Upper lobe of right lung (tissue), 1 donor: ENCODE measurements at regions not wholly inside any gene's neighbourhood (a gene's known extent, or its start where the extent isn't known, plus 50 kb on each side); places are given as distances from the start of the nearest gene placed in this dataset.

Experiments
- ATAC-seq: fragments of 200-7000 bp; cut with Tn5 transposase; one replicate; pipeline ENCODE4 v1.9.1; 2020; ENCODE audit warnings: mild to moderate bottlenecking, moderate library complexity
- DNase-seq: peaks from one replicate; pipeline ENCODE4 v3.0.0-alpha.2; 2020
- H3K27ac ChIP-seq: fragments of 200-600 bp; one replicate; pipeline ENCODE4 v1.8.0; 2022
- H3K27me3 ChIP-seq: fragments of 200-600 bp; one replicate; pipeline ENCODE4 v1.8.0; 2022; ENCODE audit warnings: mild to moderate bottlenecking
- H3K36me3 ChIP-seq: fragments of 200-600 bp; one replicate; pipeline ENCODE4 v1.8.0; 2022
- H3K4me1 ChIP-seq: fragments of 200-600 bp; one replicate; pipeline ENCODE4 v1.8.0; 2022
- H3K4me3 ChIP-seq: fragments of 200-600 bp; one replicate; pipeline ENCODE4 v1.8.0; 2022; ENCODE audit warnings: mild to moderate bottlenecking
- H3K9me3 ChIP-seq: fragments of 200-600 bp; one replicate; pipeline ENCODE4 v1.8.0; 2022
- intact Hi-C: fragments of 100-400 bp; cut with DNase I; formaldehyde crosslinking; loops from one replicate; pipeline ENCODE4 v1.11.0; 2022
- TF ChIP-seq, protein P1 (sequence below): fragments of 200-600 bp; IDR thresholded peaks from one replicate; pipeline ENCODE4 v1.8.0; 2022; ENCODE audit warnings: antibody characterized with exemption
- donor health status: DM: no; HTN: yes; CAD: no; lungs with severe emphysema.

DNA sequence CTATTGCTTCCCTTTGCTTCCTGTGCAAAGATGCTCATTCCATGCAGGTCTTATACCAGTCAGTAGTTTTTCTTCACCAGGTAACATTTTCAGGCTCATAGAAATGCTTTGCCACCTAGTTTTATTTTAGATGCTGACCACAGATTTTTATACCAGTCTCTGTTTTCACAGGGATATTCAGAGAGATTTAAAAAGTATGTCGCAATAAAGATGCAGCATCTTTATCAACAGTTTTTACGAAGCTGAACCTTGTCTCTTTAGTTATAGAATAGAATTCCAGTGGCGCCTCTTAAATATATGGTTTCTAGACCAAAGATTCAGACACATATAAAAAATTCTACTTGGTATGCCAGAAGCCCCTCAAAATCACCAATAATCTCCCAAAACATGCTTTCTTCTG, 155.7 kb upstream of the PCSK5 start:
- H3K4me3 ChIP-seq: no peak overlapping the region
- ATAC-seq (no peak), DNase-seq (no peak)
- intact Hi-C loops: no loop called here
- H3K27me3 ChIP-seq: no peaks in the 10 kb centered on the region
- H3K4me1 ChIP-seq: no peaks in the 10 kb centered on the region
- TF ChIP-seq, protein P1, sequence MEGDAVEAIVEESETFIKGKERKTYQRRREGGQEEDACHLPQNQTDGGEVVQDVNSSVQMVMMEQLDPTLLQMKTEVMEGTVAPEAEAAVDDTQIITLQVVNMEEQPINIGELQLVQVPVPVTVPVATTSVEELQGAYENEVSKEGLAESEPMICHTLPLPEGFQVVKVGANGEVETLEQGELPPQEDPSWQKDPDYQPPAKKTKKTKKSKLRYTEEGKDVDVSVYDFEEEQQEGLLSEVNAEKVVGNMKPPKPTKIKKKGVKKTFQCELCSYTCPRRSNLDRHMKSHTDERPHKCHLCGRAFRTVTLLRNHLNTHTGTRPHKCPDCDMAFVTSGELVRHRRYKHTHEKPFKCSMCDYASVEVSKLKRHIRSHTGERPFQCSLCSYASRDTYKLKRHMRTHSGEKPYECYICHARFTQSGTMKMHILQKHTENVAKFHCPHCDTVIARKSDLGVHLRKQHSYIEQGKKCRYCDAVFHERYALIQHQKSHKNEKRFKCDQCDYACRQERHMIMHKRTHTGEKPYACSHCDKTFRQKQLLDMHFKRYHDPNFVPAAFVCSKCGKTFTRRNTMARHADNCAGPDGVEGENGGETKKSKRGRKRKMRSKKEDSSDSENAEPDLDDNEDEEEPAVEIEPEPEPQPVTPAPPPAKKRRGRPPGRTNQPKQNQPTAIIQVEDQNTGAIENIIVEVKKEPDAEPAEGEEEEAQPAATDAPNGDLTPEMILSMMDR: no peak
- H3K9me3 ChIP-seq: no peaks in the 10 kb centered on the region
- no peaks in the 10 kb centered on the region for H3K36me3 ChIP-seq
- H3K27ac ChIP-seq: no peak overlapping the region

DNA sequence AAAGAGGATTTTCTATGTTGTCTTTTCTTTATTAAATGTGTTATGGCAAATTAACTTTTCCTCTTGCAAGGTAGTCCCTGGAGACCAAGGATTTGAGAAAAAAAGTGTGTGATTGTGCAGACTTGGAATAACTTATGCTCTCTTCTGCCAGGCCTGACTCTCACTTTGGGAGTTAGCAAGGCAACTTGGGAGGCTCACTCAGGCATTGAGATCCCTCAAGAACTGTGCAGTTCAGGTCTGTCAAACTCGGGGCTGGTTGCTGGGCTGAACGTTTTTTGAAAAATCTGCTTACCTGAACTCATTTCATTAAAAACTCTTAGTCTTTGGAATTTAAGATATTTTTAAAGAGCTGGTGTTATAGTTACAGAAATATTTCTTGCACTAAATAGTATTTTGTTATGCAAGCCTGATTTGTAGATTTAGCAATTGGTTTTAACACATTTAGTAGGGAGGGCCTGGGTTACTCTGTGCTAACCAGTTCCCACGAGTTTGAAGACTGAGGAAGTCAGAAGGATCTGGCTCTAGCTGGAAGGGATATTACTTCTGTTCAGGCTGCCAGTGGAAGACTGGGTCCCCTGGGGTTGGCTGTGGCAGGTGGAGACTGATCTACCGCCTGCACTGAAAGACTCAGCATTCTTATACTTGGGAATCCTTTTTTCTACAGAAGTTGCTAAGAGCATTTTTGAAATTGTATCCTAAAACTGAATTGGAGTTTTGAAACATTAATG, 150.4 kb upstream of the PCSK5 start:
- ATAC-seq: no peak

DNA sequence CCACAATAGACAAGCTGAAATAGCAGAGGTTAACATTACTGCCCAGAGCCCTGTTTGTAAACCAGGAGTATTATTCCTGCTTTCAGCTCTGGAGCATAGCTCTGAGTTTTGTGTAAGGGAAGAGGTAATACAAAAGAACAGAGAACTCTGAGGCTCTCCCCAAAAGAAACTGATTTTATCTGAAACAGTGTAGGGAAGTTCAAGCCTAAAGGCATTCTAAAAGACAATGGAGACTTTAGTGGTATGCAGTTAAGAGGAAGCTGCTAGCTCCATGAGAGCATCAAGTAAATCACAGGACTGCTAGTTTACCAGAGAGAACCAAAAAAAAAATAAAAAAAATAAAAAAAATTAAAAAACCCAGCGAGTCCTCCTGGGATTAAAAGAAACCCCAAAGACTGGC, 146.6 kb upstream of the PCSK5 start:
- H3K4me1 ChIP-seq: no peaks in the 10 kb centered on the region
- intact Hi-C loops: no loop called here
- TF ChIP-seq, protein P1: no peak

More for the DNA sequence above, 150.4 kb upstream of the PCSK5 start:
- intact Hi-C loops: no loop called here
- Histone ChIP-seq H3K4me3 (no peak overlapping the region), H3K27ac (no peak overlapping the region), H3K27me3 (no peaks in the 10 kb centered on the region), H3K36me3 (no peaks in the 10 kb centered on the region), H3K4me1 (no peaks in the 10 kb centered on the region), H3K9me3 (no peaks in the 10 kb centered on the region)
- DNase-seq: no peak
- TF ChIP-seq, protein P1: no peak

DNA sequence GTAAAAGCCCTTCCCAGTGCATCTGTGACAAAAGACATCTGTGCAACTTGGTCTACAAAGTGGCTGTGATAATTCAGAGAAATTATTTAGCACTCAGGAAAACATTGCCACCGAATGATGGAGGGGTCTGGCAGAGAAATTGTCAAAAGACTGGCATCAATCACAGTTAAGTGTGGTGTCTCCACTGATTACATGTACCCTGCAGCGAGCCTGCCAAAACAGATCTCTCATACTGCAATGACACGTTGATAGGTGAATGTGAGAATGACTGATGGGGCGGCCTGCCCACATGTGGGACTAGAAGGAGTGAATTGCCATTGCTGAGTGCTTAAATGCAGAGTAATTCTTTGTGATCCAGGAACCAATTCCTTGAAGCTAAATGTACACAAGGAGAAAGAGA, 136.4 kb upstream of the PCSK5 start:
- no peak for DNase-seq
- TF ChIP-seq, protein P1: no peak
- no peak overlapping the region for H3K27ac ChIP-seq
- ATAC-seq: no peak
- H3K4me1 ChIP-seq: no peaks in the 10 kb centered on the region
- no peak overlapping the region for H3K4me3 ChIP-seq
- no peaks in the 10 kb centered on the region for H3K9me3 ChIP-seq
- H3K27me3 ChIP-seq: no peaks in the 10 kb centered on the region
- no peaks in the 10 kb centered on the region for H3K36me3 ChIP-seq
- intact Hi-C loops: no loop called here

More for the DNA sequence above, 146.6 kb upstream of the PCSK5 start:
- DNase-seq (no peak), ATAC-seq (no peak)
- H3K27me3 ChIP-seq: no peaks in the 10 kb centered on the region
- H3K27ac ChIP-seq: no peak overlapping the region
- no peak overlapping the region for H3K4me3 ChIP-seq
- no peaks in the 10 kb centered on the region for H3K36me3 ChIP-seq
- H3K9me3 ChIP-seq: no peaks in the 10 kb centered on the region

DNA sequence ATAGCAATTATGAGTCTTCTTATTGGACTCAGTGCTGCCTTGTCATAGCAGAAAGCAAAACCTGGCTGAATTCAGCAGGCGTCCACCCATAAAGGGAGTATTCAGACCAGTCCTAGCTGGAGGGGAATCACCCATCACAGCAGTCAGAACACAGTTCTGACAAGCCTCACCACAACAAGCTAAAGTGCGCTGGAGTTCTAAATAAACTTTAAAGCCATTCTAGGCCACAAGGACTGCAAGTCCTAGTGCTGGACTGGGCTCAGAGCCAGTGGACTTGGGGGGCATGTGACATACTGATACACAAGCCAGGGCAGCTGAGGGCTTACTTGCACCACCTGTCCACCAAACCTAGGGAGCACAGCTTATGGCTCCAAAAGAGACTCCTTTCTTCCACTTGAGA, 115.3 kb upstream of the PCSK5 start:
- H3K4me1 ChIP-seq: no peaks in the 10 kb centered on the region
- no peaks in the 10 kb centered on the region for H3K36me3 ChIP-seq
- DNase-seq: no peak
- no peaks in the 10 kb centered on the region for H3K27me3 ChIP-seq
- intact Hi-C loops: no loop called here
- no peak overlapping the region for H3K27ac ChIP-seq
- ATAC-seq: no peak
- TF ChIP-seq, protein P1: no peak
- H3K9me3 ChIP-seq: no peaks in the 10 kb centered on the region
- no peak overlapping the region for H3K4me3 ChIP-seq
